ENCODE measurements at regions not wholly inside any gene's neighbourhood (a gene's known extent, or its start where the extent isn't known, plus 50 kb on each side); places are given as distances from the start of the nearest gene placed in this dataset.

GRCh38 chrX:35722128-35722527, 76.0 kb upstream of the MAGEB16 start:
- Histone ChIP-seq H3K36me3 (ENCODE audit: control insufficient read depth, insufficient read depth, low read length) (no peaks in the 10 kb centered on the region), H3K27me3 (replicated peaks; ENCODE audit: control insufficient read depth, insufficient read depth, low read length) (no peaks in the 10 kb centered on the region), H3K4me3 (replicated peaks; ENCODE audit: low read depth, low read length) (no peak overlapping the region)
- no peak for TF ChIP-seq CTCF (IDR thresholded peaks at IDR 0.05; ENCODE audit: insufficient read depth, low read length, poor library complexity, severe bottlenecking)
- no peak for DNase-seq (ENCODE audit: extremely low read depth, insufficient read length)

GRCh38 chrX:35726176-35726575, 72.0 kb upstream of the MAGEB16 start:
- peak; percentile 16 for TF ChIP-seq CTCF (IDR thresholded peaks at IDR 0.05; ENCODE audit: insufficient read depth, low read length, poor library complexity, severe bottlenecking)
- H3K4me3 ChIP-seq (replicated peaks; ENCODE audit: low read depth, low read length), result no peak overlapping the region
- H3K27me3 ChIP-seq (replicated peaks; ENCODE audit: control insufficient read depth, insufficient read depth, low read length), result no peaks in the 10 kb centered on the region
- no peak for DNase-seq (ENCODE audit: extremely low read depth, insufficient read length)
- no peaks in the 10 kb centered on the region for H3K36me3 ChIP-seq (ENCODE audit: control insufficient read depth, insufficient read depth, low read length)

GRCh38 chrX:35728481-35728880, 69.7 kb upstream of the MAGEB16 start:
- no peaks in the 10 kb centered on the region for H3K36me3 ChIP-seq (ENCODE audit: control insufficient read depth, insufficient read depth, low read length)
- H3K27me3 ChIP-seq (replicated peaks; ENCODE audit: control insufficient read depth, insufficient read depth, low read length), result no peaks in the 10 kb centered on the region
- TF ChIP-seq CTCF (IDR thresholded peaks at IDR 0.05; ENCODE audit: insufficient read depth, low read length, poor library complexity, severe bottlenecking), result no peak
- H3K4me3 ChIP-seq (replicated peaks; ENCODE audit: low read depth, low read length), result no peak overlapping the region
- no peak for DNase-seq (ENCODE audit: extremely low read depth, insufficient read length)

GRCh38 chrX:35733879-35734278, 64.3 kb upstream of the MAGEB16 start:
- Histone ChIP-seq H3K4me3 (replicated peaks; ENCODE audit: low read depth, low read length) (no peak overlapping the region), H3K27me3 (replicated peaks; ENCODE audit: control insufficient read depth, insufficient read depth, low read length) (no peaks in the 10 kb centered on the region), H3K36me3 (ENCODE audit: control insufficient read depth, insufficient read depth, low read length) (no peaks in the 10 kb centered on the region)
- no peak for DNase-seq (ENCODE audit: extremely low read depth, insufficient read length)
- no peak for TF ChIP-seq CTCF (IDR thresholded peaks at IDR 0.05; ENCODE audit: insufficient read depth, low read length, poor library complexity, severe bottlenecking)

GRCh38 chrX:35741142-35741541, 57.0 kb upstream of the MAGEB16 start:
- Histone ChIP-seq H3K27me3 (replicated peaks; ENCODE audit: control insufficient read depth, insufficient read depth, low read length) (no peaks in the 10 kb centered on the region), H3K4me3 (replicated peaks; ENCODE audit: low read depth, low read length) (no peak overlapping the region), H3K36me3 (ENCODE audit: control insufficient read depth, insufficient read depth, low read length) (no peaks in the 10 kb centered on the region)
- TF ChIP-seq CTCF (IDR thresholded peaks at IDR 0.05; ENCODE audit: insufficient read depth, low read length, poor library complexity, severe bottlenecking), result no peak
- DNase-seq (ENCODE audit: extremely low read depth, insufficient read length), result no peak

GRCh38 chrX:35743331-35743730, 54.8 kb upstream of the MAGEB16 start:
- DNase-seq (ENCODE audit: extremely low read depth, insufficient read length), result no peak
- no peaks in the 10 kb centered on the region for H3K27me3 ChIP-seq (replicated peaks; ENCODE audit: control insufficient read depth, insufficient read depth, low read length)
- H3K36me3 ChIP-seq (ENCODE audit: control insufficient read depth, insufficient read depth, low read length), result no peaks in the 10 kb centered on the region
- no peak overlapping the region for H3K4me3 ChIP-seq (replicated peaks; ENCODE audit: low read depth, low read length)
- no peak for TF ChIP-seq CTCF (IDR thresholded peaks at IDR 0.05; ENCODE audit: insufficient read depth, low read length, poor library complexity, severe bottlenecking)

Data from GM06990 (cell line).